ENCODE measurements at regions not wholly inside any gene's neighbourhood (a gene's known extent, or its start where the extent isn't known, plus 50 kb on each side); places are given as distances from the start of the nearest gene placed in this dataset.

DNA sequence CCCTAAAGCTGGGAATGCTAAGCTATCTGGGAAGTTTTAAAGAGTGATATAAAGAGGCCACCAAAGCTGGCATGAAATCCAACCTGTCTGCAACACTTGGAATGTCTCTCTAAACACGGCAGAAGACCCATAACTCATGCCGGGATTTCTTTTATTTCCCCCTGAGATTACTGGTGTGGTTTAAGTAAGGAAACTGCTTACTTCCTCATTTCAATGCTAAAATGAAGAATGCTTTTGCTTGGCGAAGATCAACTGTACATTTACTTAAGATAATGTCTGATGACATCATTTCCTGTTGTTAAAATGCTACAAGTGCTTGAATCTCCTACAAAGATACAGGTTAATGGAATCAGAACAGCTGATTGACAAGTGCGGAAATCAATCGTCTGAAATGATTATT, 353.8 kb upstream of the SALL3 start:
- TF ChIP-seq MYC (IDR thresholded peaks at IDR 0.05; ENCODE audit: low read depth, low read length) (no peak), POLR2A (IDR thresholded peaks at IDR 0.05; ENCODE audit: extremely low read depth, insufficient read length) (no peak)
- TF ChIP-seq, protein P1, sequence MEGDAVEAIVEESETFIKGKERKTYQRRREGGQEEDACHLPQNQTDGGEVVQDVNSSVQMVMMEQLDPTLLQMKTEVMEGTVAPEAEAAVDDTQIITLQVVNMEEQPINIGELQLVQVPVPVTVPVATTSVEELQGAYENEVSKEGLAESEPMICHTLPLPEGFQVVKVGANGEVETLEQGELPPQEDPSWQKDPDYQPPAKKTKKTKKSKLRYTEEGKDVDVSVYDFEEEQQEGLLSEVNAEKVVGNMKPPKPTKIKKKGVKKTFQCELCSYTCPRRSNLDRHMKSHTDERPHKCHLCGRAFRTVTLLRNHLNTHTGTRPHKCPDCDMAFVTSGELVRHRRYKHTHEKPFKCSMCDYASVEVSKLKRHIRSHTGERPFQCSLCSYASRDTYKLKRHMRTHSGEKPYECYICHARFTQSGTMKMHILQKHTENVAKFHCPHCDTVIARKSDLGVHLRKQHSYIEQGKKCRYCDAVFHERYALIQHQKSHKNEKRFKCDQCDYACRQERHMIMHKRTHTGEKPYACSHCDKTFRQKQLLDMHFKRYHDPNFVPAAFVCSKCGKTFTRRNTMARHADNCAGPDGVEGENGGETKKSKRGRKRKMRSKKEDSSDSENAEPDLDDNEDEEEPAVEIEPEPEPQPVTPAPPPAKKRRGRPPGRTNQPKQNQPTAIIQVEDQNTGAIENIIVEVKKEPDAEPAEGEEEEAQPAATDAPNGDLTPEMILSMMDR (IDR thresholded peaks at IDR 0.05; ENCODE audit: low read depth, low read length): no peak
